GM12891 (cell line): ENCODE measurements at regions not wholly inside any gene's neighbourhood (a gene's known extent, or its start where the extent isn't known, plus 50 kb on each side); places are given as distances from the start of the nearest gene placed in this dataset.

ENCODE experiments used
- POLR2A ChIP-seq: IDR thresholded peaks from 2 replicates; pipeline ENCODE4 v1.6.1; 2011; ENCODE audit warnings: low read depth, low read length, control low read depth
- POLR2AphosphoS5 ChIP-seq: IDR thresholded peaks from 2 replicates; pipeline ENCODE4 v1.6.1; 2011; ENCODE audit warnings: low read depth, low read length, control low read depth

GRCh38 chrX:77298790-77299189 lies 148.4 kb upstream of the FGF16 start:
- TF ChIP-seq POLR2A (no peak), POLR2AphosphoS5 (no peak)
